ENCODE measurements at regions not wholly inside any gene's neighbourhood (a gene's known extent, or its start where the extent isn't known, plus 50 kb on each side); places are given as distances from the start of the nearest gene placed in this dataset.

- TF ChIP-seq CTCF (conservative IDR thresholded peaks at IDR 0.05), result no peak
- no peak for TF ChIP-seq EZH2 (IDR thresholded peaks at IDR 0.05; ENCODE audit: low read depth)
These were observed 68.5 kb upstream of the CEP78 start for GRCh38 chr9:78167356-78167755.
